PC-3 (cell line): ENCODE measurements at regions not wholly inside any gene's neighbourhood (a gene's known extent, or its start where the extent isn't known, plus 50 kb on each side); places are given as distances from the start of the nearest gene placed in this dataset.

Experiments used
- CTCF ChIP-seq: fragments of 300-600 bp; sonication (generic); conservative IDR thresholded peaks from 2 replicates; pipeline ENCODE4 v1.5.1; 2017; ENCODE audit warnings: antibody characterized with exemption, low read depth, mild to moderate bottlenecking, low read length
- EZH2 ChIP-seq: fragments of 300-600 bp; sonication (generic); IDR thresholded peaks from one replicate; pipeline ENCODE4 v1.6.1; 2017; ENCODE audit warnings: antibody characterized with exemption, mild to moderate bottlenecking, low read length; ENCODE audit not compliant: unreplicated experiment

- TF ChIP-seq EZH2 (no peak), CTCF (no peak)
Observed at GRCh38 chr10:8229153-8229552, 174.7 kb downstream of the GATA3 start.
